K562 (cell line): ENCODE measurements at regions not wholly inside any gene's neighbourhood (a gene's known extent, or its start where the extent isn't known, plus 50 kb on each side); places are given as distances from the start of the nearest gene placed in this dataset.

Experiments used
- ATAC-seq: fragments of 200-7000 bp; cut with Tn5 transposase; 3 replicates; pipeline ENCODE4 v1.9.1; 2020; ENCODE audit warnings: moderate library complexity
- BruUV-seq: library from RNA; stranded (reverse); fragments of 400-500 nt; replicated peaks from 2 replicates; lab custom pipeline; 2021; lab: Mats Ljungman, UMichigan
- CTCF ChIA-PET: fragments of 300-600 bp; formaldehyde crosslinking; extraction: SDS; loops from one replicate; lab custom pipeline; 2021; ENCODE audit warnings: low intra/inter-chr PET ratio; lab: Yijun Ruan, JAX
- POLR2A ChIA-PET: fragments of 300-600, 350-650 bp; sonication (Branson Sonifier 250); formaldehyde crosslinking; extraction: SDS; loops from one replicate; lab custom pipeline; 2021; ENCODE audit warnings: antibody characterized with exemption, inconsistent platforms; lab: Yijun Ruan, JAX
- DNase-seq, 4 experiments: peaks; one replicate each; pipeline versions ENCODE4 v3.0.0 to v3.0.0-alpha.2; 2011 to 2018; ENCODE audit warnings: low spot score in 3 of 4, mixed read lengths in 3 of 4; ENCODE audit errors: extremely low read depth in 1 of 4
- FAIRE-seq: peaks from 2 replicates; lab custom pipeline; 2011; peaks lifted over from hg19 to GRCh38; lab: Jason Lieb, UNC
- H2AFZ ChIP-seq: 2 replicates; pipeline ENCODE4 v1.6.0; 2011; ENCODE audit warnings: low read depth, low read length, control low read depth, inconsistent platforms
- H3K27ac ChIP-seq: fragments of 200-600 bp; 3 replicates; pipeline ENCODE4 v1.8.0; 2011; ENCODE audit warnings: low read depth, mild to moderate bottlenecking, control low read depth, inconsistent platforms, low read length, moderate library complexity, mixed read lengths; ENCODE audit errors: extremely low read depth
- H3K27me3 ChIP-seq, 2 experiments: fragments of 300-600 bp in 1 of 2; 2 replicates in 1 of 2; 3 replicates in 1 of 2; pipeline versions ENCODE4 v1.6.0 to v1.8.0; 2011; ENCODE audit warnings: inconsistent platforms in 2 of 2, low read length in 2 of 2, mild to moderate bottlenecking in 1 of 2, mixed read lengths in 1 of 2, moderate library complexity in 1 of 2; ENCODE audit not compliant: control insufficient read depth in 2 of 2, insufficient read depth in 2 of 2
- H3K36me3 ChIP-seq: fragments of 300-600 bp; 3 replicates; pipeline ENCODE4 v1.8.0; 2011; ENCODE audit warnings: mild to moderate bottlenecking, low read length, inconsistent platforms; ENCODE audit not compliant: control insufficient read depth, insufficient read depth
- H3K4me1 ChIP-seq, 2 experiments: fragments of 200-600 bp in 1 of 2; replicated peaks in 1 of 2; 2 replicates in 1 of 2; 3 replicates in 1 of 2; pipeline versions ENCODE4 v1.5.1 to v1.8.0; 2011; ENCODE audit warnings: inconsistent platforms in 2 of 2, low read length in 2 of 2, mild to moderate bottlenecking in 1 of 2, mixed read lengths in 1 of 2, moderate library complexity in 1 of 2; ENCODE audit not compliant: control insufficient read depth in 2 of 2, insufficient read depth in 2 of 2
- H3K4me2 ChIP-seq: 2 replicates; pipeline ENCODE4 v1.6.1; 2011; ENCODE audit warnings: low read length, control low read depth, inconsistent platforms, mixed read lengths; ENCODE audit not compliant: insufficient read depth
- H3K4me3 ChIP-seq: fragments of 200-600 bp; sonication (generic), shearing (Covaris generic); 2 replicates; pipeline ENCODE4 v1.5.1; 2016; ENCODE audit warnings: control low read depth, inconsistent platforms
- H3K79me2 ChIP-seq: fragments of 200-600 bp; 3 replicates; pipeline ENCODE4 v1.8.0; 2011; ENCODE audit warnings: low read length, inconsistent platforms; ENCODE audit not compliant: control insufficient read depth, insufficient read depth
- H3K9ac ChIP-seq, 2 experiments: 2 replicates each; pipeline versions ENCODE4 v1.6.0 to v1.6.1; 2011; ENCODE audit warnings: low read depth in 2 of 2, low read length in 2 of 2, control low read depth in 1 of 2, inconsistent platforms in 1 of 2, mild to moderate bottlenecking in 1 of 2, mixed read lengths in 1 of 2; ENCODE audit not compliant: insufficient read depth in 1 of 2
- H3K9me1 ChIP-seq: one replicate; pipeline ENCODE4 v1.6.0; 2011; ENCODE audit warnings: inconsistent platforms, mild to moderate bottlenecking, low read length, moderate library complexity; ENCODE audit not compliant: control insufficient read depth, insufficient read depth
- H3K9me3 ChIP-seq: replicated peaks from 2 replicates; pipeline ENCODE4 v1.5.1; 2011; ENCODE audit warnings: low read depth, low read length, inconsistent platforms; ENCODE audit not compliant: control insufficient read depth, insufficient read depth
- H4K20me1 ChIP-seq: replicated peaks from 2 replicates; pipeline ENCODE4 v1.6.1; 2011; ENCODE audit warnings: low read length, inconsistent platforms, mixed read lengths; ENCODE audit not compliant: control insufficient read depth, insufficient read depth
- NCOA1 ChIP-seq: fragments of 450-650 bp; IDR thresholded peaks from 2 replicates; pipeline ENCODE4 v1.6.1; 2016; ENCODE audit warnings: low read depth
- NFRKB ChIP-seq: fragments of 450-650 bp; IDR thresholded peaks from 2 replicates; pipeline ENCODE4 v1.6.1; 2016; ENCODE audit warnings: low read depth
- PHB ChIP-seq: fragments of 250-450 bp; sonication (Bioruptor Pico); IDR thresholded peaks from 2 replicates; pipeline ENCODE4 v1.5.0; 2021
- PTTG1 ChIP-seq: fragments of 450-650 bp; IDR thresholded peaks from 2 replicates; pipeline ENCODE4 v1.6.1; 2016; ENCODE audit warnings: low read depth, mild to moderate bottlenecking, missing genetic modification characterization, missing compliant biosample characterization
- ZBTB33 ChIP-seq: sonication (generic); formaldehyde crosslinking; IDR thresholded peaks from 2 replicates; pipeline ENCODE4 v1.8.1; 2023; ENCODE audit warnings: mild to moderate bottlenecking, missing genetic modification reagents
- WGBS: fragments of 100-300 bp; shearing (Covaris generic); methylation state at CpG from one replicate; pipeline ENCODE4 v1.1.6; 2016; ENCODE audit warnings: low coverage, mixed read lengths; ENCODE audit not compliant: insufficient coverage; ENCODE audit errors: missing lambda C conversion rate; 5-methylcytosine and 5-hydroxymethylcytosine counted together
- in situ Hi-C: fragments of 300-500 bp; cut with MboI; formaldehyde crosslinking; loops from 4 replicates; pipeline ENCODE4 v1.15.0; 2018; ENCODE audit warnings: inconsistent platforms, mixed read lengths
- intact Hi-C: fragments of 100-400 bp; cut with micrococcal nuclease; formaldehyde crosslinking; loops from 2 replicates; pipeline ENCODE4 v1.14.2; 2022

- CTCF ChIA-PET, result no interaction called here
Observed at GRCh38 chr3:115336836-115337235, 189.7 kb upstream of the ZBTB20 start.

More at GRCh38 chr3:115336836-115337235, 189.7 kb upstream of the ZBTB20 start:
- no peak overlapping the region for H3K27ac ChIP-seq
- H3K9me1 ChIP-seq, result no peaks in the 10 kb centered on the region
- 0% methylated on average over 4 of the region's 4 CpGs for WGBS
- H3K9ac ChIP-seq, result no peak overlapping the region
- FAIRE-seq, result no peak
- no peak for ATAC-seq
- no peaks in the 10 kb centered on the region for H3K36me3 ChIP-seq
- no peak overlapping the region for H3K4me2 ChIP-seq
- H3K79me2 ChIP-seq, result no peaks in the 10 kb centered on the region
- intact Hi-C loops (no loop called here), in situ Hi-C loops (no loop called here)
- H3K27me3 ChIP-seq, result no peaks in the 10 kb centered on the region
- H3K9me3 ChIP-seq, result no peaks in the 10 kb centered on the region
- no peak for DNase-seq
- no TSS peak for BruUV-seq
- POLR2A ChIA-PET, result interaction anchor here (0.6 kb wide), 1 partner anchor 17 kb away, joined by 3 read pairs; no protein-coding TSS in a partner anchor
- H3K4me3 ChIP-seq, result no peak overlapping the region
- TF ChIP-seq PHB (CRISPR knock-in tag) (no peak), ZBTB33 (CRISPR knock-in tag) (no peak), NCOA1 (no peak), PTTG1 (no peak), NFRKB (no peak)
- H4K20me1 ChIP-seq, result no peaks in the 10 kb centered on the region
- H2AFZ ChIP-seq, result no peak overlapping the region
- no peaks in the 10 kb centered on the region for H3K4me1 ChIP-seq
